ENCODE measurements at regions not wholly inside any gene's neighbourhood (a gene's known extent, or its start where the extent isn't known, plus 50 kb on each side); places are given as distances from the start of the nearest gene placed in this dataset.
"Not testable (repeated sequence)": the region's sequence is repeated elsewhere in the genome, so short reads cannot be mapped to it uniquely, and the experiment has no call there.

GRCh38 chr4:160082432-160083207 is 979.7 kb downstream of the RAPGEF2 start:
- no peak for DNase-seq
- H3K9me3 ChIP-seq (replicated peaks; ENCODE audit: control insufficient read depth, low read depth, low read length), result peaks cover 2% of the 10 kb centered on the region
- H3K36me3 ChIP-seq (ENCODE audit: control insufficient read depth, insufficient read depth, low read length), result no peaks in the 10 kb centered on the region
- no CpG with 5 or more reads among the region's 2 CpGs for WGBS (ENCODE audit: insufficient coverage)
- no peaks in the 10 kb centered on the region for H3K4me1 ChIP-seq (ENCODE audit: control insufficient read depth, insufficient read depth, low read length)
- H3K27me3 ChIP-seq (ENCODE audit: control insufficient read depth, insufficient read depth, low read length), result no peaks in the 10 kb centered on the region
- H3K27ac ChIP-seq (ENCODE audit: low read length), result no peak overlapping the region
- no peak overlapping the region for H3K4me3 ChIP-seq (ENCODE audit: low read length)

- no CpG with 5 or more reads among the region's 3 CpGs for WGBS (ENCODE audit: insufficient coverage)
- H3K27ac ChIP-seq (ENCODE audit: low read length), result no peak overlapping the region
- H3K9me3 ChIP-seq (replicated peaks; ENCODE audit: control insufficient read depth, low read depth, low read length), result no peaks in the 10 kb centered on the region
- H3K4me3 ChIP-seq (ENCODE audit: low read length), result no peak overlapping the region
- DNase-seq, result no peak
- no peaks in the 10 kb centered on the region for H3K27me3 ChIP-seq (ENCODE audit: control insufficient read depth, insufficient read depth, low read length)
- H3K36me3 ChIP-seq (ENCODE audit: control insufficient read depth, insufficient read depth, low read length), result no peaks in the 10 kb centered on the region
- no peaks in the 10 kb centered on the region for H3K4me1 ChIP-seq (ENCODE audit: control insufficient read depth, insufficient read depth, low read length)
Measured at GRCh38 chr4:160091631-160092030, 988.8 kb downstream of the RAPGEF2 start.

- H3K27me3 ChIP-seq (ENCODE audit: control insufficient read depth, insufficient read depth, low read length), result no peaks in the 10 kb centered on the region
- H3K4me1 ChIP-seq (ENCODE audit: control insufficient read depth, insufficient read depth, low read length), result no peaks in the 10 kb centered on the region
- WGBS (ENCODE audit: insufficient coverage), result no CpG with 5 or more reads among the region's 1 CpG
- no peak overlapping the region for H3K4me3 ChIP-seq (ENCODE audit: low read length)
- DNase-seq, result no peak
- no peaks in the 10 kb centered on the region for H3K36me3 ChIP-seq (ENCODE audit: control insufficient read depth, insufficient read depth, low read length)
- H3K9me3 ChIP-seq (replicated peaks; ENCODE audit: control insufficient read depth, low read depth, low read length), result no peaks in the 10 kb centered on the region
- no peak overlapping the region for H3K27ac ChIP-seq (ENCODE audit: low read length)
Measured at GRCh38 chr4:160100316-160100715, 997.4 kb downstream of the RAPGEF2 start.

- no peaks in the 10 kb centered on the region for H3K27me3 ChIP-seq (ENCODE audit: control insufficient read depth, insufficient read depth, low read length)
- H3K4me3 ChIP-seq (ENCODE audit: low read length), result no peak overlapping the region
- H3K4me1 ChIP-seq (ENCODE audit: control insufficient read depth, insufficient read depth, low read length), result no peaks in the 10 kb centered on the region
- no peak for DNase-seq
- WGBS (ENCODE audit: insufficient coverage), result 38% methylated on average over 2 of the region's 3 CpGs
- peaks cover 29% of the 10 kb centered on the region for H3K9me3 ChIP-seq (replicated peaks; ENCODE audit: control insufficient read depth, low read depth, low read length)
- H3K27ac ChIP-seq (ENCODE audit: low read length), result no peak overlapping the region
- no peaks in the 10 kb centered on the region for H3K36me3 ChIP-seq (ENCODE audit: control insufficient read depth, insufficient read depth, low read length)
Measured at GRCh38 chr4:160110891-160111290, 1008.0 kb downstream of the RAPGEF2 start.

GRCh38 chr4:160117686-160118085 is 1014.8 kb downstream of the RAPGEF2 start:
- H3K4me1 ChIP-seq (ENCODE audit: control insufficient read depth, insufficient read depth, low read length), result no peaks in the 10 kb centered on the region
- H3K27me3 ChIP-seq (ENCODE audit: control insufficient read depth, insufficient read depth, low read length), result no peaks in the 10 kb centered on the region
- H3K27ac ChIP-seq (ENCODE audit: low read length), result no peak overlapping the region
- no peak overlapping the region for H3K4me3 ChIP-seq (ENCODE audit: low read length)
- H3K36me3 ChIP-seq (ENCODE audit: control insufficient read depth, insufficient read depth, low read length), result no peaks in the 10 kb centered on the region
- no peak for DNase-seq
- peaks cover 13% of the 10 kb centered on the region for H3K9me3 ChIP-seq (replicated peaks; ENCODE audit: control insufficient read depth, low read depth, low read length)

- not testable (repeated sequence) for H3K4me1 ChIP-seq (ENCODE audit: control insufficient read depth, insufficient read depth, low read length); H3K9me3 ChIP-seq (replicated peaks; ENCODE audit: control insufficient read depth, low read depth, low read length); DNase-seq; H3K27ac ChIP-seq (ENCODE audit: low read length); H3K4me3 ChIP-seq (ENCODE audit: low read length); H3K36me3 ChIP-seq (ENCODE audit: control insufficient read depth, insufficient read depth, low read length); H3K27me3 ChIP-seq (ENCODE audit: control insufficient read depth, insufficient read depth, low read length)
- 95% methylated on average over 17 of the region's 24 CpGs for WGBS (ENCODE audit: insufficient coverage)
Measured at GRCh38 chr4:160125576-160126287, 1022.9 kb downstream of the RAPGEF2 start.

GRCh38 chr4:160127211-160127610 is 1024.3 kb downstream of the RAPGEF2 start:
- no peak overlapping the region for H3K4me3 ChIP-seq (ENCODE audit: low read length)
- H3K9me3 ChIP-seq (replicated peaks; ENCODE audit: control insufficient read depth, low read depth, low read length), result peaks cover 3% of the 10 kb centered on the region
- H3K36me3 ChIP-seq (ENCODE audit: control insufficient read depth, insufficient read depth, low read length), result no peaks in the 10 kb centered on the region
- no peaks in the 10 kb centered on the region for H3K4me1 ChIP-seq (ENCODE audit: control insufficient read depth, insufficient read depth, low read length)
- H3K27ac ChIP-seq (ENCODE audit: low read length), result no peak overlapping the region
- DNase-seq, result no peak
- no peaks in the 10 kb centered on the region for H3K27me3 ChIP-seq (ENCODE audit: control insufficient read depth, insufficient read depth, low read length)

GRCh38 chr4:160129439-160129838 is 1026.6 kb downstream of the RAPGEF2 start:
- no peaks in the 10 kb centered on the region for H3K36me3 ChIP-seq (ENCODE audit: control insufficient read depth, insufficient read depth, low read length)
- no peak overlapping the region for H3K4me3 ChIP-seq (ENCODE audit: low read length)
- H3K9me3 ChIP-seq (replicated peaks; ENCODE audit: control insufficient read depth, low read depth, low read length), result peaks cover 3% of the 10 kb centered on the region
- no CpG with 5 or more reads among the region's 2 CpGs for WGBS (ENCODE audit: insufficient coverage)
- no peak overlapping the region for H3K27ac ChIP-seq (ENCODE audit: low read length)
- no peak for DNase-seq
- H3K4me1 ChIP-seq (ENCODE audit: control insufficient read depth, insufficient read depth, low read length), result no peaks in the 10 kb centered on the region
- H3K27me3 ChIP-seq (ENCODE audit: control insufficient read depth, insufficient read depth, low read length), result no peaks in the 10 kb centered on the region

GRCh38 chr4:160136021-160136420 is 1033.1 kb downstream of the RAPGEF2 start:
- no peak for DNase-seq
- Histone ChIP-seq H3K36me3 (ENCODE audit: control insufficient read depth, insufficient read depth, low read length) (no peaks in the 10 kb centered on the region), H3K27ac (ENCODE audit: low read length) (no peak overlapping the region), H3K27me3 (ENCODE audit: control insufficient read depth, insufficient read depth, low read length) (no peaks in the 10 kb centered on the region), H3K4me3 (ENCODE audit: low read length) (no peak overlapping the region), H3K9me3 (replicated peaks; ENCODE audit: control insufficient read depth, low read depth, low read length) (peaks cover 3% of the 10 kb centered on the region), H3K4me1 (ENCODE audit: control insufficient read depth, insufficient read depth, low read length) (no peaks in the 10 kb centered on the region)
- no CpG with 5 or more reads among the region's 2 CpGs for WGBS (ENCODE audit: insufficient coverage)

GRCh38 chr4:160141206-160141605 is 1038.3 kb downstream of the RAPGEF2 start:
- no peak for DNase-seq
- Histone ChIP-seq H3K4me3 (ENCODE audit: low read length) (no peak overlapping the region), H3K4me1 (ENCODE audit: control insufficient read depth, insufficient read depth, low read length) (no peaks in the 10 kb centered on the region), H3K27me3 (ENCODE audit: control insufficient read depth, insufficient read depth, low read length) (no peaks in the 10 kb centered on the region), H3K9me3 (replicated peaks; ENCODE audit: control insufficient read depth, low read depth, low read length) (no peaks in the 10 kb centered on the region), H3K36me3 (ENCODE audit: control insufficient read depth, insufficient read depth, low read length) (no peaks in the 10 kb centered on the region), H3K27ac (ENCODE audit: low read length) (no peak overlapping the region)
